ENCODE measurements at regions not wholly inside any gene's neighbourhood (a gene's known extent, or its start where the extent isn't known, plus 50 kb on each side); places are given as distances from the start of the nearest gene placed in this dataset.

DNA sequence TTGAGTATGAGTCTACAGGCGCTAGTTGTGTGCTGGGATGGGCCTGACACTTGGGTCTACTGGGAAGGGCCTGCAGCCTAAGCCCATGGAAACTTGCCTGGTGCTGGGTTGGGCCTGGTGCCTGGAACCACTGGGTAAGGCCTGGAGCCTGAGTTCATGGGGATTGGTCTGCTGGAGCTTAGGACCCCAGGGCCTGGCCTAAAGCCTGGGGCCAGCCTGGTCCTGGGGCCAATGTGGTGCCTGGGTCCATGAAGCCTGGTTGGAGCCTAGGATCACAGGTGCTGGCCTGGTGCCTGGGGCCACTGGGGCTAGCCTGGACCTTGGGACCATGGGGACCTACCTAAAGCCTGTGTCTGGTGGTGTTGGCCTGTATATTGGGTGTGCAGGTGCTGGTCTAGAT is 270.3 kb upstream of the GRIA3 start:
- TF ChIP-seq EZH2 (IDR thresholded peaks at IDR 0.05; ENCODE audit: borderline replicate concordance) (no peak), EZH2phosphoT487 (IDR thresholded peaks at IDR 0.05; ENCODE audit: low read depth, severe bottlenecking, unreplicated experiment) (no peak)

All from hepatocyte (in vitro differentiated cells).